HG03159 (cell line): ENCODE measurements at regions not wholly inside any gene's neighbourhood (a gene's known extent, or its start where the extent isn't known, plus 50 kb on each side); places are given as distances from the start of the nearest gene placed in this dataset.
"Not testable (repeated sequence)": the region's sequence is repeated elsewhere in the genome, so short reads cannot be mapped to it uniquely, and the experiment has no call there.

Experiments
- ATAC-seq: cut with Tn5 transposase; IDR thresholded peaks from one replicate; pipeline ENCODE4 v1.9.1; 2021; ENCODE audit warnings: mild to moderate bottlenecking, moderate library complexity; ENCODE audit not compliant: unreplicated experiment

- no peak for ATAC-seq
Observed at GRCh38 chr7:125279961-125280360, 350.3 kb upstream of the POT1 start.

DNA sequence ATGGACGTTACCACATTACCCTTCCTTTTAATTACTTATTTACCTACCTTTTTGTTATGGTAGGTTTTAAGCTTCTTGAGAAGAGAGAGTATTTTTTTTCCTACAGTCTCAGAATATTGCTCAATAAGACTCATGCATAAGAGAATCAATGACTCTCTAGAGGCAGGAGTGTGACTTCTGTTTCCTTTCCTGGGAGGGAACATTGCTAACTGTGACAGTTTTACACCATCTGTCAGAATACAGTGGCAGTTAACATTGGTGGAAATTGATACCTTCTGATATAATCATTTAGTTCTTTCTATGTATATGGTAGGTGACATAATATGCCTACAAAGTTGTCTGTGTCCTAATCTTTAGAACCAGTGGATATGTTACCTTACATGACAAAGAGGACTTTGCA, 348.7 kb upstream of the POT1 start:
- no peak for ATAC-seq

GRCh38 chr7:125274742-125275141, 345.1 kb upstream of the POT1 start:
- not testable (repeated sequence) for ATAC-seq

DNA sequence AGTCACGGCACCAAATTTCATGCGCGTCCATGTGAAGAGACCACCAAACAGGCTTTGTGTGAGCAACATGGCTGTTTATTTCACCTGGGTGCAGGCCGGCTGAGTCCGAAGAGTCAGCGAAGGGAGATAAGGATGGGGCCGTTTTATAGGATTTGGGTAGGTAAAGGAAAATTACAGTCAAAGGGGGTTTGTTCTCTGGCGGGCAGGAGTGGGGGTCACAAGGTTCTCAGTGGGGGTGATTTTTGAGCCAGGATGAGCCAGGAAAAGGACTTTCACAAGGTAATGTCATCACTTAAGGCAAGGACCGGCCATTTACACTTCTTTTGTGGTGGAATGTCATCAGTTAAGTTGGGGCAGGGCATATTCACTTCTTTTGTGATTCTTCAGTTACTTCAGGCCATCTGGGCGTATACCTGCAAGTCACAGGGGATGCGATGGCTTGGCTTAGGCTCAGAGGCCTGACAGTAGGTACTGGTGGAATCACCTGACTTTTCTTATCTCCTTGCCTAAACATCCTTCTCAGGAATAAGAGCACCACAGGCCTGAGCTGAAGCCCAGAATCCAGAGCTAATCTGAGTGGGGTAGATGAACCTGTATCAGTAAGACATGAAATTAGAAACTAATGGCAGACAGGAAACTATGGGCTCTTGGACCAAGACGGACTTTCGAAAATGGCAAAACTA, 334.7 kb upstream of the POT1 start:
- not testable (repeated sequence) for ATAC-seq

- not testable (repeated sequence) for ATAC-seq
Observed at GRCh38 chr7:125258876-125259417, 329.3 kb upstream of the POT1 start.

- no peak for ATAC-seq
Observed at GRCh38 chr7:125257617-125258016, 328.0 kb upstream of the POT1 start.

DNA sequence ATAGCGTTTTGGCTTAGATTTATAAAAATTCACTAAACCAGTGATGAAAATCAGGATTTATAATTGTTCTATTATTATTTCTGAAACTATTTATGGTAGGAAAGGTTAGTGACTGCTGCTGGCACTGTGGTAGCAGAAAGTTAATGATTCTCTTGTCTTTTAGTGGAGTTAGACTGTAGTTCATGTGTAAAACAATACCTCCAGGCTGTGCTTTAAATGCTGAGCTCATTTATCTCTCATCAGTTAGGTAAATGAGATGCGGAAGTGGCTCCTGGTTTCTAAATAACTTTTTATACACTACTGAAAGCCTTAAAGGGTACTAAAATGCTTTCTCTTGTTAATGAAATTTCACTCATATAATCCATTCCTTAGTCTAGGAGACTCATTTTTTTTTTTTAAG, 326.8 kb upstream of the POT1 start:
- ATAC-seq = no peak

DNA sequence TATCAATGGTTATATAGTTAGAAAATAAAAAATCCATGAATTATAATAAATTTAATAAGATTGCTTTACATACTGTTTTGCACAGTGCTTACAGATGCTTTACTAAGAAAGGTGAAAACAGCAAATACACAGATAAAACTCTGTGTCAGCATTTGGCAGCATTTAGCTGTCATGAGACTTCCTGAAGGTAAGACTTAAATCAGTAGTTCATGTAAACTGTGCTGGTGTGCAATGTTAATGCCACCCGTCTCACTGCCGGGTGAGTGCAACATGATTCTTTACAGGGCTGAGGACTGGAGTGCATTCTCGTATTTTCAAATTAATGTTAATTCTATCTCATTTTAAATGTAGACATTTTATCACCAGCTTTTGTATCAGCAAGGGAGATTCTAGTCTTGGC, 326.2 kb upstream of the POT1 start:
- ATAC-seq = no peak

DNA sequence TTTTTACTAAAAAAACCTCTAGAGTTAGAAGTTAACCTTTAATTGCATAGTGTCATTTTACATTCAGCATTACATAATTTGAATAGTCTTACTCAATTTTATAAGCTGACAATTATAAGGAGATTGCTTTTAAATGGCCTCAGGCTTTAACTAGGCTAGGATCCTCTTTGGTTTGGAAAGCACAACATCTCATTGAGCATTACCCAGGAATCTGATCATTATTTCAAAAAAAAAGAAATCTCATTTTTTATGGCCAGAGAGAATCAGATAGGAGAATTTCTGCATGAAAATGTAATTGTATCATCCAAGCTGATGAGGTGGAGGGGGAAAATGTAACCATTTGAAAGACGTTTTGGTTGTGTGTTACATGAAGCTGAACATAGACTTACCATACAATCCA, 324.9 kb upstream of the POT1 start:
- ATAC-seq = no peak

GRCh38 chr7:125253452-125254190, 324.0 kb upstream of the POT1 start:
- ATAC-seq = no peak

DNA sequence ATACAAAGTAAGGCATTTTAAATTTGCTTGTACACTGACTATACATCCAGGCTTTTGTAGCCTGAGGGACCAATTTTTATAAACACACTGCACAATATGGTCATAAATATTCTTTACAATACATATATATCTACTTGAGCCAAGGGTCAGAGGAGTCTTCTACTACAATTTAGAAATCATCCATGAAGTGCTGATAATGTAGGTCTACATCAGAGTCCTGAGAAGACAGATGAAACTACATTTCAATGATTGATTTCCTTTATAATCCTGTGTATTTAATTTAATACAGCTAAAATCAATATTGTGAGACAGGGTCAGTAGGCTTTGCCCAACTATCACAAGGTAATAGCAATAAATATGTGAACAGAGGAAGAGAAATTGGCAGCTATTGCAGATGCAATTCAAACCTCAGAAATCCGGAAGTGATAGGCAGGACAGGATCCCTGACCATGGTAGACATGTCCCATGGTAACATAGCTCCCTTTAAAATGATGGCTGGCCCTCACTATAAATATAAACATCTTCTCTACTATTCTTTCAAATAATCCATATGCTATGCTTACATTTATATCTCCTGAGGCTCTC, 318.0 kb upstream of the POT1 start:
- ATAC-seq = no peak

DNA sequence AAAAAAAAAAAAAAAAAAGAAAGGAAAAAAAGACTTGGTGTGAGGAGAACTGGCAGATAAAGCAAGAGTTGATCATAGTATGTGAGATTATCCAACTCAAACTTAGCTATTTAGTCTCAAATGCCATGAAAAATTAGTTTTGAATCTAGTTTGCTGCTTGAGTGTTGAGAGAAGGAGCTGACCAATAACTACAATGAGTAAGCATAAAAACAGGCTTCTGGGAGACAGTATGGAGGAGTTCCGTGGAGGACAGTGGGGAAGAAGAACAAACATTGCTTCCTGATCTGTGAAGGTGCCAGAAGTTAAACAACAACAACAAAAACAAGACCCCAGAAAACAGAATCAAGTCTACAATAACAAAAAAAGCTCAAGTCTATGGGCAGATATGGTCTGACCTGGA, 317.1 kb upstream of the POT1 start:
- ATAC-seq = no peak

- peak; percentile 64 for ATAC-seq
Observed at GRCh38 chr7:125241548-125241947, 311.9 kb upstream of the POT1 start.

- no peak for ATAC-seq
Observed at GRCh38 chr7:125222596-125222995, 293.0 kb upstream of the POT1 start.

DNA sequence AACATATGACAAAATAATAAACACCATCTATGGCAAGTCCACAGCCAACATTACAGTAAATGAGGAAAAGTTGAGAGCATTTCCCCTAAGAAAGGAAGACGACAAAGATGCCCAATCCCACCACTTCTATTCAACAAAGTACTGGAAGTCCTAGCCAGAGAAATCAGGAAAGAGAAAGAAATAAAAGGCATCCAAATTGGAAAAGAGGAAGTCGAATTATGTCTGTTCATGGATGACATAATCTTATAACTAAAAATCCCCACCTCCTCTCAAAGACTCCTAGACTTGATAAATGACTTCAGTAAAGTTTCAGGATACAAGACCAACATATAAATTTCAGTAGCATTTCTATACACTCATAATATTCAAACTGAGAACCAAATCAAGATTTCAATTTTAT, 288.5 kb upstream of the POT1 start:
- no peak for ATAC-seq

GRCh38 chr7:125201002-125201401, 271.4 kb upstream of the POT1 start:
- no peak for ATAC-seq

- ATAC-seq = no peak
Observed at GRCh38 chr7:125197731-125198393, 268.2 kb upstream of the POT1 start.

DNA sequence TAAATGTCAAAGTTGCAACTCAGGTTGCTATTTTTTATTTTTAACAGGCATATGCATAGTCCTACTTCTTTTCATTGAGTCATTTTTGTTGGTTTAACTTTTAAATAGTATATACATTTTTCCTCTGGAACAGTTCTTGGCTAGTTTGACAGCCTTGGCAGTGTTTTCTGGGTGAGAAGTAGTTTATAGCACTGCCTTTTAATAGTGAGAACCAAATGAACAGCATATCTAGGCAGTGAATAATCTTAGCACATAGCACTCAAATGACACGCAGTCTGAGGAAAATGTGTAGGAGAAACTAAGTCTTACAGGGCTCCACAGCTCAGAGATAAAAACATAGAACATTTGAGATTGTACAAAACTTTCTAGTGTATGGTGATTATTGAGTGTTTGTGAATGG, 265.5 kb upstream of the POT1 start:
- ATAC-seq = no peak

DNA sequence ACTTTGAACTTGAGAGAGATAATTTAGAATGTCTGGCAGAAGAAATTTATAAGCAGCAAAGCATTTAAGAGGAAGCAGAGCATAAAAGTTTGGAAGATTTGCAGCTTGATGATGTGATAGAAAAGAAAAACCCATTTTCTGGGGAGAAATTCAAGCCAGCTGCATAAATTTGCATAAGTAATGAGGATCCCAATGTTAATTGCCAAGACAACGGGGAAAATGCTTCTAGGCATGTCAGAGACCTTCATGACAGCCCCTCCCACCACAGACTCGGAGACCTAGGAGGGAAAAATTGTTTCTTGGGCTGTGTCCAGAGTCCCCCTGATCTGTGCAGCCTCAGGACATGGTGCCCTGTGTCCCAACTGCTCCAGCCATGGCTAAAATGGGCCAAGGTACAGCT, 263.6 kb upstream of the POT1 start:
- ATAC-seq = no peak

DNA sequence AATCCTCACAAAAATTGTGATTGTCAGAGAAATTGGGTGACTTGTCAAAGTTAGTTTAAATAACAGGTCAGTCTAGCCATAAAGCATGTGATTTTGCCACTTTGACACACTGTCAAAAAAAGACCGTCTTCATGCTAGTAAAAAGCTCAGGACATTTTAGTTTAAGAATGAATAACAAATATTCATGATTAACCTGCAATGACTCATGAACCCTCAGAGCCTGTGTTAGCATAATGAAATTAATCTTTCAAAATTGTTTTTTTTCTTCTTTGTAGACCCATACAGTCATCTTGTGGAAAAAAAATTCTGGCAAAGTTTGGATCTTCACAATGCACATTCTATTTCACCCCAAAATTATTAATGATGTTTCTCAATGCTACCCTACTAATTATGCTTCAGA, 255.2 kb upstream of the POT1 start:
- no peak for ATAC-seq

- not testable (repeated sequence) for ATAC-seq
Observed at GRCh38 chr7:125181569-125182267, 252.1 kb upstream of the POT1 start.
